Psoas muscle (tissue), 7 donors: ENCODE measurements at regions not wholly inside any gene's neighbourhood (a gene's known extent, or its start where the extent isn't known, plus 50 kb on each side); places are given as distances from the start of the nearest gene placed in this dataset.
"Not testable (repeated sequence)": the region's sequence is repeated elsewhere in the genome, so short reads cannot be mapped to it uniquely, and the experiment has no call there.

Source experiments
- ATAC-seq, 4 donors: fragments of 200-7000 bp; cut with Tn5 transposase; one replicate each; pipeline ENCODE4 v1.9.1; 2020; ENCODE audit warnings: moderate library complexity in 3 of 4, mild to moderate bottlenecking in 2 of 4
- DNase-seq, 2 donors: peaks; one replicate each; pipeline ENCODE4 v3.0.0-alpha.2; 2020
- H3K27ac ChIP-seq: fragments of 200-600 bp; one replicate; pipeline ENCODE4 v1.8.0; 2022
- H3K27me3 ChIP-seq, 3 donors: fragments of 200-600 bp in 1 of 3; one replicate each; pipeline versions ENCODE4 v1.6.1 to v1.8.0; 2013 to 2022; ENCODE audit warnings: low read length in 2 of 3, mild to moderate bottlenecking in 2 of 3, moderate library complexity in 1 of 3; ENCODE audit not compliant: insufficient read depth in 3 of 3
- H3K36me3 ChIP-seq, 2 donors: fragments of 200-600 bp in 1 of 2; one replicate each; pipeline versions ENCODE4 v1.6.1 to v1.8.0; 2013 to 2022; ENCODE audit warnings: low read depth in 1 of 2, mild to moderate bottlenecking in 1 of 2, moderate library complexity in 1 of 2; ENCODE audit not compliant: insufficient read depth in 1 of 2
- H3K4me1 ChIP-seq: fragments of 200-600 bp; one replicate; pipeline ENCODE4 v1.8.0; 2022
- H3K4me3 ChIP-seq: fragments of 200-600 bp; one replicate; pipeline ENCODE4 v1.8.0; 2022; ENCODE audit warnings: mild to moderate bottlenecking
- H3K9me3 ChIP-seq: fragments of 200-600 bp; one replicate; pipeline ENCODE4 v1.8.0; 2022
- WGBS, 3 donors: extraction: QIAGEN DNeasy Blood & Tissue Kit; methylation state at CpG; one replicate each; pipeline versions ENCODE4 v1.1.6 to v1.1.7; 2013; 5-methylcytosine and 5-hydroxymethylcytosine counted together
- intact Hi-C, 2 donors: fragments of 100-400 bp; cut with DNase I; formaldehyde crosslinking; loops; one replicate each; pipeline versions ENCODE4 v1.11.0 to v1.14.2; 2022
- TF ChIP-seq, protein P1 (sequence below): fragments of 200-600 bp; IDR thresholded peaks from one replicate; pipeline ENCODE4 v1.8.0; 2022; ENCODE audit warnings: antibody characterized with exemption
- donor health status: healthy with polysubstance abuse.
- donor health status: DM: no; HTN: no; CAD: no; lungs with moderate emphysema.
- donor health status: Bipolar disorder and iron deficiency.
- donor health status: healthy.
- donor health status: DM: yes; HTN: yes; CAD: no.
- donor health status: DM: no; HTN: no; CAD: no.
- donor health status: DM: yes; HTN: yes; CAD: no.

DNA sequence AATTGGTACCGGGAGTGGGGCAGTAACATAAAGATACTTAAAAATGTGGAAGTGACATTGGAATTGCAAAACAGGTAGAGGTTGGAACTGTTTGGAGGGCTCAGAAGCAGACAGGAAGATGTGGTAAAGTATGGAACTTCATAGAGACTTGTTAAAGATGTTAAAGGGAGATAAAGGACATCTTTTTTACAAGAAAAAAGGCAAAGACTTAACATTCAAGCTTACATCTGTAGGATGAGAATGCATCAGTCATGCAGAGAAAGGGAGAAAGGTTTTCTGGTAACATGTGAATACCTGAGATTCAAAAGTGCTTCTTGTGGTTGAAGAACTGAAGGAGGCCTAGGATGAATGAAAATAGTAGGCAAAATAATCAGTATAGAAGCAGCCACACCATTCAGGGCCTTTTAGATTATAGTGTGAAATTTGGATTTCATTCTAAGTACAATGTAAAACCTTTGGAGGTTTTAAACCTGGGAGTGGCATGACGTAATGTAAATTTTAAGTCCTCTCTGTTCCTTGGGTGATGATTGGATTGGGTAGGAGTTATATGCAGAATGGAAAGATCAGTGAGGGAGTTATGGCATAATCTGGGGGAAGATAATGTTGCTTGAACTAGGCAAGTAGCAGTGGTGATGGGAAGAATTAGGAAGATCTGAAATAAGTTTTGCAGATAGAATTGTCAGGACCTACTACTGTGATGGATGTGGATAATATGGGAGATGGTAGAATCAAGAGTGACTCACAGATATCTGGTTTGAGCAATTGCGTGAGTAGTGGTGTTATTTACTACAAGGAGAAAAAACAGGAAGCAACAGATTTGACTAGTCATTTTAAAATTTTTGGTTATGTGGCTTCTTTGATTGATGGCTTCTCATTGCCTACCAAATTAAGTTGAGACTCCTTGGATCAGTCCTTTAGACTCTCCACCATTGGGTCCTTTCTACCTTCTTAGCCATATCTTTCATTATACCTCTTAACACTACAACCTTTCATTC is 138.7 kb downstream of the VSIG4 start:
- no peaks in the 10 kb centered on the region for H3K9me3 ChIP-seq
- TF ChIP-seq, protein P1, sequence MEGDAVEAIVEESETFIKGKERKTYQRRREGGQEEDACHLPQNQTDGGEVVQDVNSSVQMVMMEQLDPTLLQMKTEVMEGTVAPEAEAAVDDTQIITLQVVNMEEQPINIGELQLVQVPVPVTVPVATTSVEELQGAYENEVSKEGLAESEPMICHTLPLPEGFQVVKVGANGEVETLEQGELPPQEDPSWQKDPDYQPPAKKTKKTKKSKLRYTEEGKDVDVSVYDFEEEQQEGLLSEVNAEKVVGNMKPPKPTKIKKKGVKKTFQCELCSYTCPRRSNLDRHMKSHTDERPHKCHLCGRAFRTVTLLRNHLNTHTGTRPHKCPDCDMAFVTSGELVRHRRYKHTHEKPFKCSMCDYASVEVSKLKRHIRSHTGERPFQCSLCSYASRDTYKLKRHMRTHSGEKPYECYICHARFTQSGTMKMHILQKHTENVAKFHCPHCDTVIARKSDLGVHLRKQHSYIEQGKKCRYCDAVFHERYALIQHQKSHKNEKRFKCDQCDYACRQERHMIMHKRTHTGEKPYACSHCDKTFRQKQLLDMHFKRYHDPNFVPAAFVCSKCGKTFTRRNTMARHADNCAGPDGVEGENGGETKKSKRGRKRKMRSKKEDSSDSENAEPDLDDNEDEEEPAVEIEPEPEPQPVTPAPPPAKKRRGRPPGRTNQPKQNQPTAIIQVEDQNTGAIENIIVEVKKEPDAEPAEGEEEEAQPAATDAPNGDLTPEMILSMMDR, result no peak
- no peaks in the 10 kb centered on the region for H3K36me3 ChIP-seq
- no peaks in the 10 kb centered on the region for H3K4me1 ChIP-seq
- intact Hi-C loops, result no loop called here
- ATAC-seq, result no peak
- 70 to 78% (median 77%) methylated on average over 3 of the region's 3 CpGs for WGBS, 3 donors
- H3K4me3 ChIP-seq, result no peak overlapping the region
- H3K27me3 ChIP-seq, result peaks cover 0 to 18% (median 0%) of the 10 kb centered on the region in 3 donors
- H3K27ac ChIP-seq, result no peak overlapping the region
- DNase-seq, result no peak

DNA sequence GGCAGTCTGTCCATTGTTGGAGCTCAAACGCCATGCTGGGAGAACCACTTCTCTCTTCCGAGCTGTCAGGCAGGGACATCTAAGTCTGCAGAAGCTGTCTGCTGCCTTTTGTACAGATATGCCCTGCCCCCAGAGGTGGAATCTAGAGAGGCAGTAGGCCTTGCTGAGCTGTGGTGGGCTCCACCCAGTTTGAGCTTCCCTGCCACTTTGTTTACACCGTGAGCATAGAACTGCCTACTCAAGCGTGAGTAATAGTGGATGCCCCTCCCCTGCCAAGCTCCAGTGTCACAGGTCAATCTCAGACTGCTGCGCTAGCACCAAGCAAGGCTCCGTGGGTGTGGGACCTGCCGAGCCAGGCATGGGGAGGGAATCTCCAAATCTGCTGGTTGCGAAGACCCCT is 145.7 kb downstream of the VSIG4 start:
- ATAC-seq (no peak), DNase-seq (no peak)
- WGBS, 3 donors, result 82 to 86% (median 85%) methylated on average over 7 to 8 of the region's 8 CpGs
- peaks cover 0 to 16% (median 0%) of the 10 kb centered on the region in 3 donors for H3K27me3 ChIP-seq
- H3K36me3 ChIP-seq, result no peaks in the 10 kb centered on the region
- TF ChIP-seq, protein P1, result no peak
- intact Hi-C loops, result no loop called here
- H3K4me1 ChIP-seq, result no peaks in the 10 kb centered on the region
- H3K4me3 ChIP-seq, result no peak overlapping the region
- H3K27ac ChIP-seq, result no peak overlapping the region
- no peaks in the 10 kb centered on the region for H3K9me3 ChIP-seq

DNA sequence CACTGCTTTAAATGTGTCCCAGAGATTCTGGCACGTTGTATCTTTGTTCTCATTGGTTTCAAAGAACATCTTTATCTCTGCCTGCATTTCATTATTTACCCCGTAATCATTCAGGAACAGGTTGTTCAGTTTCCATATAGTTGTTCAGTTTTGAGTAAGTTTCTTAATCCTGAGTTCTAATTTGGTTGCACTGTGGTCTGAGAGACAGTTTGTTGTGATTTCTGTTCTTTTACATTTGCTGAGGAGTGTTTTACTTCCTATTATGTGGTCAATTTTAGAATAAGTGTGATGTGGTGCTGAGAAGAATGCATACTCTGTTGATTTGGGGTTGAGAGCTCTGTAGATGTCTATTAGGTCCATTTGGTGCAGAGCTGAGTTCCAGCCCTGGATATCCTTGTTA is 148.1 kb downstream of the VSIG4 start:
- ATAC-seq, H3K4me3 ChIP-seq, DNase-seq, intact Hi-C loops, H3K4me1 ChIP-seq, H3K36me3 ChIP-seq, H3K9me3 ChIP-seq, H3K27ac ChIP-seq: not testable (repeated sequence)
- H3K27me3 ChIP-seq, result peaks cover 0 to 16% (median 0%) of the 10 kb centered on the region in 3 donors
- WGBS, 3 donors, result 42 to 65% (median 43%) methylated on average over 2 of the region's 2 CpGs

DNA sequence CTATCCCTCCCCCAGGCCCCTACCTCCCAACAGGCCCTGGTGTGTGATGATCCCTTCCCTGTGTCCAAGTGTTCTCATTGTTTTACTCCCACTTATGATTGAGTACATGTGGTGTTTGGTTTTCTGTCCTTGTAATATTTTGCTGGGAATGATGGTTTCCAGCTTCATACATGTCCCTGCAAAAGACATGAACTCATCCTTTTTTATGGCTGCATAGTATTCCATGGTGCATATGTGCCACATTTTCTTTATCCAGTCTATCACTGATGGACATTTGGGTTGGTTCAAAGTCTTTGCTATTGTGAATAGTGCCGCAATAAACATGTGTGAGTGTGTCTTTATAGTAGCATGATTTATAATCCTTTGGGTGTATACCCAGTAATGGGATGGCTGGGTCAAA is 151.7 kb downstream of the VSIG4 start:
- H3K9me3 ChIP-seq, ATAC-seq, DNase-seq, H3K27me3 ChIP-seq, H3K4me3 ChIP-seq, H3K27ac ChIP-seq, H3K4me1 ChIP-seq, H3K36me3 ChIP-seq, intact Hi-C loops: not testable (repeated sequence)
- 86 to 100% (median 97%) methylated on average over 1 of the region's 1 CpG for WGBS, 3 donors

DNA sequence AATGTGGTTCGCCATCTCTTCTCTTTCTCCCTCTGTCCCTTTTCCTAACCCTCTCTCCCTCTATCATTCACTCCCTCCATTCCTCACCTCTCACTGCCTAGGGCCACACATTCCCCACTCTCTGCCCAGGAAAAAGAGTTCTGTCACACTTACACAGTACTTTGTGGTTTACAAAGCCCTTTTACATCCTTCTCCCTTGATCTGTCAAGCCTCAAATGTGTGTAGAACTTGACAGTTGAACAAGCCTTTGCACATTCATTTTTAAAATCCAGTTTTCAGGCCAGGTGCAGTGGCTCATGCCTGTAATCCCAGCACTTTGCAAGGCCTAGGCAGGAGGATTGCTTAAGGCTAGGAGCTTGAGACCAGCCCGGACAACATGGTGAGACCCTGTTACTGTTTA is 156.3 kb downstream of the VSIG4 start:
- no peaks in the 10 kb centered on the region for H3K9me3 ChIP-seq
- 61 to 78% (median 76%) methylated on average over 2 of the region's 2 CpGs for WGBS, 3 donors
- H3K4me1 ChIP-seq, result no peaks in the 10 kb centered on the region
- no peak overlapping the region for H3K27ac ChIP-seq
- peaks cover 0 to 19% (median 0%) of the 10 kb centered on the region in 3 donors for H3K27me3 ChIP-seq
- H3K4me3 ChIP-seq, result no peak overlapping the region
- H3K36me3 ChIP-seq, result no peaks in the 10 kb centered on the region
- TF ChIP-seq, protein P1, result no peak
- intact Hi-C loops, result no loop called here
- no peak for DNase-seq
- no peak for ATAC-seq
